NCI-H128 (cell line): ENCODE measurements at regions not wholly inside any gene's neighbourhood (a gene's known extent, or its start where the extent isn't known, plus 50 kb on each side); places are given as distances from the start of the nearest gene placed in this dataset.
"Not testable (repeated sequence)": the region's sequence is repeated elsewhere in the genome, so short reads cannot be mapped to it uniquely, and the experiment has no call there.

Experiments
- DNase-seq: peaks from one replicate; lab custom pipeline; 2025; ENCODE audit not compliant: unreplicated experiment; lab: John Stamatoyannopoulos, UW

- no peak for DNase-seq
These were observed 383.4 kb downstream of the USP25 start for GRCh38 chr21:16113052-16113715.

- no peak for DNase-seq
These were observed 385.7 kb downstream of the USP25 start for GRCh38 chr21:16115461-16115860.

- no peak for DNase-seq
These were observed 386.3 kb downstream of the USP25 start for GRCh38 chr21:16116069-16116468.

GRCh38 chr21:16116798-16117197 is 387.0 kb downstream of the USP25 start:
- DNase-seq = no peak

- no peak for DNase-seq
These were observed 387.5 kb downstream of the USP25 start for GRCh38 chr21:16117331-16117730.

GRCh38 chr21:16117851-16118590 is 388.2 kb downstream of the USP25 start:
- DNase-seq = no peak

GRCh38 chr21:16124378-16125138 is 394.8 kb downstream of the USP25 start:
- DNase-seq = no peak

GRCh38 chr21:16125274-16125673 is 395.5 kb downstream of the USP25 start:
- no peak for DNase-seq

GRCh38 chr21:16132453-16132852 is 402.7 kb downstream of the USP25 start:
- DNase-seq = not testable (repeated sequence)

GRCh38 chr21:16133248-16133647 is 403.5 kb downstream of the USP25 start:
- DNase-seq = no peak

- no peak for DNase-seq
These were observed 404.4 kb downstream of the USP25 start for GRCh38 chr21:16134134-16134533.

GRCh38 chr21:16137106-16137505 is 407.3 kb downstream of the USP25 start:
- DNase-seq = no peak

GRCh38 chr21:16145052-16145451 is 415.3 kb downstream of the USP25 start:
- no peak for DNase-seq

GRCh38 chr21:16145479-16145878 is 415.7 kb downstream of the USP25 start:
- DNase-seq = no peak

- no peak for DNase-seq
These were observed 424.5 kb downstream of the USP25 start for GRCh38 chr21:16154321-16154720.

- no peak for DNase-seq
These were observed 425.3 kb downstream of the USP25 start for GRCh38 chr21:16154951-16155635.

- DNase-seq = no peak
These were observed 427.2 kb downstream of the USP25 start for GRCh38 chr21:16156841-16157489.

- no peak for DNase-seq
These were observed 429.6 kb downstream of the USP25 start for GRCh38 chr21:16159213-16159970.

GRCh38 chr21:16159971-16160350 is 430.2 kb downstream of the USP25 start:
- no peak for DNase-seq

- DNase-seq = no peak
These were observed 433.2 kb downstream of the USP25 start for GRCh38 chr21:16162953-16163352.
